HG03139 (cell line): ENCODE measurements at regions not wholly inside any gene's neighbourhood (a gene's known extent, or its start where the extent isn't known, plus 50 kb on each side); places are given as distances from the start of the nearest gene placed in this dataset.

Experiments used
- ATAC-seq: cut with Tn5 transposase; IDR thresholded peaks from one replicate; pipeline ENCODE4 v1.9.1; 2021; ENCODE audit not compliant: unreplicated experiment

DNA sequence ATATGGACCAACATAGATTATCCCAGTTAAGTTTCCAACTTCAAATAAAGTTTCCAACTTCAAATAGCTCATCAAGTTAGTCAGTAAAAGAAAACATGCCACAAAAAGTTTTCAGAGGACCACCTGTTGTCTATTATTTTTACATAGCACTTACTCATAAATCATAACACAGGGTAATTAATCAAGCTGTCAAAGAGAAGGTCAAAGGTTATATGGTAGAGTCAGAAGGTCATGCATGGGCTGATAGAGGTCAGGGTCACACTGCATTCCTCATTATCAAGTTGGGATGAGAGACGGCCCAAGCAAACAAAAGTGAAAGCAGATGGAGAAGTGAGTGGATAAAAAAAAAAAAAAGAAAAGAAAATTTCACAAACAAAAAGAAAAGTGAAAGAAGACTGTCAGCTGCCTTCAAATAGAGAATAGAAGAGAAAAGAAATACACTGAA lies 145.5 kb upstream of the POU5F2 start:
- no peak for ATAC-seq

GRCh38 chr5:93886098-93886806 lies 144.9 kb upstream of the POU5F2 start:
- no peak for ATAC-seq

DNA sequence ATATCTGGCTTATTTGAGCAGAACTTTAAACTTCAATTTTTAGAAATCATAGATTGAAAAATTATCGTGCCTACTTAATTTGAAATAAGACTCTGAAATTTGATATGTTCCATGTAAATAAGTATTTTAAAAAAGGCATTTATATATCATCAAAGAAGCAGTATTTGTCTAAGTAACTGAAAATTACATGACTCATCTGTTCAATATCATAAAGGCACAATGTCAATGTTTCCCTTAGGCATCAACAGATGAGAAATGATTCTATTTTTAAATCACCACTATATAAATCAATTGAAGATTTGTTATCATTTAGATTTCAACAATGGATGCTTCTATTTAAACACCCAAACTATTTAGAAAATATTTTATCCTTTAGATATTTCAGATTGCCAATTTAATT lies 142.9 kb upstream of the POU5F2 start:
- ATAC-seq, result no peak

GRCh38 chr5:93883459-93883858 lies 142.1 kb upstream of the POU5F2 start:
- ATAC-seq, result no peak

GRCh38 chr5:93875693-93876092 lies 134.3 kb upstream of the POU5F2 start:
- ATAC-seq, result no peak

GRCh38 chr5:93874491-93874890 lies 133.1 kb upstream of the POU5F2 start:
- ATAC-seq, result peak; percentile 45

DNA sequence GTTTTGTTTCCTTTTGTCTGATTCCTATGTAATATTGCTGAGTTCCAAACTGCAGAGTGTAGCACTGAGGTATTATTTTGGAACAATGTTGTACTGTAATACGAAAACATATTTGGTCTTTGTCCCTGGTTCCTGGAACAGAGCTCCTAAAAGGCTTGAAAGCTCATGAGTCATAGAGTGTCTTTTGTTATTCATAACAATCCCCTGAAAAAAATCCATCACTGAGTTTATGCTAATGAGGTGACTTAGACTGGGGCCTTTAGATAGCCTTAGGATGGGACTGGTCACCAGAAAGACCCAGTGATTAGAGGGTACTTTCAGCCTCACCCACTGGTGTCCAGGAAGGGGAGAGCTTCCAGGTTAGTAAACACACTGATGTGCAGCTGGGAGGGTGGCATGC lies 132.7 kb upstream of the POU5F2 start:
- no peak for ATAC-seq

DNA sequence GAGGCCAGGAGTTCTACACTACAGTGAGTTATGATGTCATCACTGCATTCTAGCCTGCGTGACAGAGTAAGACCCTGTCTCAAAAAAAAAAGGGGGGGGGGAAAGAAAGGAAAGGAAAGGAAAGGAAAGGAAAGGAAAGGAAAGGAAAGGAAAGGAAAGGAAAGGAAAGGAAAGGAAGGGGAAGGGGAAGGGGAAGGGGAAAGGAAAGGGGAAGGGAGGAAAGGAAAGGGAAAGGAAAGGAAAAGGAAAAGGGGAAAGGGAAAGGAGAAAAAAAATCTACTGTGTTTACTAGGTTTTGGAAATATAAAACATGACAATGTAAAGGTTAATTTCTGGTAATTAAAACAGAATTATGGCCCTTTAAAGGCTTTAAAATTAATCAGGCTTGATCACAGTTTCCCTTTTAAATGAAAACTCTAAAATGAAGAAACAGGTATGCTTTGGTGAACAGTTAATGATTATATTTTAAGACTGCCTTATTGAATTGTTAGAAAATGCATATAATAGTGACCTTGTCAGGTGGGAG lies 131.9 kb upstream of the POU5F2 start:
- ATAC-seq, result no peak

- no peak for ATAC-seq
Observed at GRCh38 chr5:93870649-93871048, 129.2 kb upstream of the POU5F2 start.

DNA sequence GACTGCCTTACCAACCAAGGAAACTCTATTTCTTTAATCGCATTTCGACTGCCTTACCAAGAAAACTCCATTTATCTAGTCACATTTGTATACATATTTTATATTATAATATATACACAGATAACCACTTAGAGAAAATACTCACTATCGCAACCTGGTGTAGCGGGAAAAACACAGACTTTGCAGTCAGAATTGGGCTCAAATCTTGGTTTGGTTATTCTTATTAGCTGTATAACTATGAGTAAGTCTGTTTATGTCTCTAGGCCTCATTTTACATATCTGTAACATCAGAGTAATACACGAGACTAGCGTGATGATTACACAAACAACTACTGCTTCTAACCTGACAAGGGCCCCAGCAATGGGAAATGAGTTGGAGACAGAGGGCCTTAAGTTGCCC lies 127.5 kb upstream of the POU5F2 start:
- no peak for ATAC-seq

GRCh38 chr5:93850311-93850710 lies 108.9 kb upstream of the POU5F2 start:
- ATAC-seq, result no peak

- no peak for ATAC-seq
Observed at GRCh38 chr5:93845376-93845775, 104.0 kb upstream of the POU5F2 start.

- no peak for ATAC-seq
Observed at GRCh38 chr5:93831449-93831848, 90.0 kb upstream of the POU5F2 start.

DNA sequence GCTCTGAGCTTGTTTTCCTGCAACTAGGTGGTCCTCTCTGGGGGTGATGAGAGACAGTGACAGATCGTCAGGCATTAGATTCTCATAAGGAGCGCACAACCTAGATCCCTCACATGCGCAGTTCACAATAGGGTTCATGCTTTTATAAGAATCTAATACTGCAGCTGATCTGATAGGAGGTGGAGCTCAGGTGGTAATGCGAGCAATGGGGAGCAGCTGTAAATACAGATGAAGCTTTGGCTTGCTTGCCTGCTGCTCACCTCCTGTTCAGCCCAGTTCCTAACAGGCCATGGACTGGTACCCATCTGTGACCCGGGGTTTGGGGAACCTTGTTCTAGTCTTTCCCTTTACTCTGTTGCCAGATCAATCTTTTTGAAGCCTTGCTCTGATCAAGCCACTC lies 89.5 kb upstream of the POU5F2 start:
- ATAC-seq, result no peak

DNA sequence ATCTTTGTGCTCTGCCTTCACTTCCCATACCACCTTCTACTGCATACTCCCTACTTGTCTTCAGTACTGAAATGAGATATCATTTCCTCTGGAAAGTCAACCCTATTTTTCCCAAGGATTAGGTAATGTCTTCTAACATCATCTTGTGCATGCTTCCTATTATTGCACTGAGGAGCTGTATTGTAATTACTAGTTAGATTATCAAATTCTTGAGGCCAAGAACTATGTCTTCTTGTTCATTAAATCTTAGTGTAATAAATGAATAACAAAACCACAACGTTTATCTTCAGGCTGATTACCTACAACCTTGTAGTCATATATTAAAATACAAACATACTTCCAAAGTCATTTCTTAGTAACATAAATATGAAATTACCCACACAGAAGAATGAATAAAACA lies 87.9 kb upstream of the POU5F2 start:
- ATAC-seq, result no peak

- no peak for ATAC-seq
Observed at GRCh38 chr5:93821891-93822415, 80.6 kb upstream of the POU5F2 start.

DNA sequence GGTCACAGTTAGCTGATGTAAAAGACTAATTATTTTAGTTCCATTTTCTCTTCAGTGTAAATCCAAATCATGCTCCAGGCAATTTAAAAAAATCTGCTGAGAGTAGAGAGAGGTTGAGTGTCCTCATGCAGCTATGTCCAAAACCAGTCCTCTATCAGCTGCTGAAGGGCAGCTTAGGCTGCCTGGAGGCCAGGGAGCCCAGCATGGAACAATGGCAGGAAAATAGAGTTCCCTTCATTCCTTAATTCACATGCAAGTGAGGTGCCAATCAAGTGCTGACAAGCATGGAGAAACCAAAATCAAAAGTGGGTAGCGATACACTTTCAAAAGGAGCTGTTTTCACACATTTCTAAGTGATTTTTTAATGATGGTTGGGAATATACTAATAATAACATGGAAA lies 78.3 kb upstream of the POU5F2 start:
- no peak for ATAC-seq

- no peak for ATAC-seq
Observed at GRCh38 chr5:93810780-93811179, 69.4 kb upstream of the POU5F2 start.

- ATAC-seq, result no peak
Observed at GRCh38 chr5:93809430-93809829, 68.0 kb upstream of the POU5F2 start.

GRCh38 chr5:93807846-93808245 lies 66.4 kb upstream of the POU5F2 start:
- no peak for ATAC-seq

- ATAC-seq, result no peak
Observed at GRCh38 chr5:93805616-93806379, 64.4 kb upstream of the POU5F2 start.
